GM18907 (cell line): ENCODE measurements at regions not wholly inside any gene's neighbourhood (a gene's known extent, or its start where the extent isn't known, plus 50 kb on each side); places are given as distances from the start of the nearest gene placed in this dataset.
A peak's percentile ranks its signal among the peaks of the same experiment; 100 is the strongest.

ENCODE experiments used
- ATAC-seq: cut with Tn5 transposase; IDR thresholded peaks from one replicate; pipeline ENCODE4 v1.9.1; 2021; ENCODE audit warnings: mild to moderate bottlenecking, moderate library complexity; ENCODE audit not compliant: unreplicated experiment

DNA sequence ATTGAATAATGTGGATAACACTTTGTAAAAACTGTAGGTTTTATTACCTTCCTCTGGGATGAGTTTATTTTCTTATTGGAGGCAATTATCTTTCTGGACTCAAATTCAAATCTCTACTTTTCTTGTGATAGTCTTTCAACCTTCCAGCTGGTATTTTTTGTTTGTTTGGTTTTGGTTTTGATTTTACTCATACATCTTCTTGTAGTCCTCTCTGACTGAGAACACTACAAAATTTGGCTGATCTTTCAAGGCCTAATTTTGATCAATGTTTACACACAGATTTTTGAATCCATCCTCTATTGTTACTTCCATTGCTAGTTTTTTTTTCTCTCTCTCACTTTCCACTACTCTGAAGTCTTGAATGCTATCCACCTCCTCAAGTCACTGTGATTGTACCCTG, 303.8 kb upstream of the NECTIN3 start:
- ATAC-seq = peak; percentile 83

DNA sequence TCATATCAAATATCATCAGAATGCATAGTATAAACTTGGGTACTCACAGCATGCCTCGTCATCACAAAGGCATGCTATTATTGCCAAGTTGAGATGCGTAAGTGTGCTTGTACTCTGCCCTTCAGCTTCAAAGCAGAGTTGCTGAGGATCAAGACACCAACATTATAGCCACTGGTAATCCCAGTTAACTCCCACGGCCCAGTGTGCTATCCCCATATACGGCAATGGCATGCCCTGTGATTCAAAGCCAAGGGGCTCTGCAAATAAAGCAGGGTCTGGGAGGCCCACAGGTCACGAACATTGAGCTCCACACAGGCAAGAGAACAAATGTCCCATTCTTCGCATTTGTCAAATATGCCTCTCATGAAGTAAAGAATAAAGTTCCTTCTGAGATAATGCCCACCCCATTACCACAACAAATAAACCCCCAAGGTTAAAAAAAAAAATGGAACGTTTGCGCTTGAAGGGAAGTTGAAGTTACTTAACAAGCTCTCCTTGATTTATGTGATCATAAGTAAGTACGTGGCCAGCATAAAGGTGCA, 298.1 kb upstream of the NECTIN3 start:
- no peak for ATAC-seq

GRCh38 chr3:110774496-110775265, 296.9 kb upstream of the NECTIN3 start:
- ATAC-seq = no peak

DNA sequence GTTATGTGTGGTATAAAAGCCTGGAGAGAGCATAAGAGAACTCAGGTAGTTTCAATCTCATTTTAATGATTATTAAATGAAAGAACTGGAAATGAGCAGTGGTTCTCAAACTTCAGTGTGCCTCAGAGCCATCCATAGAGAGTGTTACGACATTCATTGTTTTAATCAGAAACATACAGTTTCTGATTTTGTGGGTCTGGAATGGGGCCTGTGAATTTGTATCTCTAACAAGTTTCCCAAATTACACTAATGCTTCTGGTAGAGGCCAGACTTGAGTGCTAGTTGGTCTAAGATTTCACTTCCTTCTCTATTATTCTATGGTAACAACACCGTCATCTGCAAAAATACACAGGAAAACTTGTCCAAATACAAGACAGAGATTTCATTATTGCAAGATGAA, 292.0 kb upstream of the NECTIN3 start:
- ATAC-seq = no peak

DNA sequence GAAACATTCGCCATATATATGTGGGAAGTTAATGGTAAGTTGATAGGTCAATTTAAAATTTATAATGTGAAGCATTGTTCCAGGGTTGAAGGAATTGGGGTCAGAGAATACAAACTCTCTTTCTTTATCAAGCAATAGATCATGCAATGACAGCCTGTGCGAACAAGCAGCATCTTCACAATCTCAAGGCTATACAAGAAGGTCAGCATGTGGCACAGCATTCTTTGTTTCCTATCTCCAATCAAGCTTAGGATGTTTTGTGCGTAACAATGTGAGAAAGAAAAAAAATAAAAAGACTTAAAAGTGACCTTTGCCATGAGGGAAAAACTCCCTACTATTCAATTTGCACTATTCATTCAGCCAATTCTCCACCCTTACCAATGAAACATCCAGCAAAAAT, 288.1 kb upstream of the NECTIN3 start:
- ATAC-seq = no peak

DNA sequence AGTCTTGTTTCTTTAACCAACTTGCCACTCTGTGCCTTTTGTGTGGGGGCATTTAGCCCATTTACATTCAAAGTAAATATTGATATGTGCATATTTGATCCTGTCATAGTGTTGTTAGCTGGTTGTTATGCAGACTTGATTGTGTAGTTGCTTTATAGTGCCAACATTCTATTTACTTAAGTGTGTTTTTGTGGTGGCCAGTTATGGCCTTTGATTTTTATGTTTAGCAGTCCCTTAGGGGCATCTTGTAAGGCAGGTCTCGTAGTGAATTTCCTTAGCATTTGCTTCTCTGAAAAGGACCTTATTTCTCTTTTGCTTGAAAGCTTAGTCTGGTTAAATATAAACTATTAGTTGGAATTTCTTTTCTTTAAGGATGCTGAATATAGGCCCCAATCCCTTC, 282.8 kb upstream of the NECTIN3 start:
- ATAC-seq = no peak

DNA sequence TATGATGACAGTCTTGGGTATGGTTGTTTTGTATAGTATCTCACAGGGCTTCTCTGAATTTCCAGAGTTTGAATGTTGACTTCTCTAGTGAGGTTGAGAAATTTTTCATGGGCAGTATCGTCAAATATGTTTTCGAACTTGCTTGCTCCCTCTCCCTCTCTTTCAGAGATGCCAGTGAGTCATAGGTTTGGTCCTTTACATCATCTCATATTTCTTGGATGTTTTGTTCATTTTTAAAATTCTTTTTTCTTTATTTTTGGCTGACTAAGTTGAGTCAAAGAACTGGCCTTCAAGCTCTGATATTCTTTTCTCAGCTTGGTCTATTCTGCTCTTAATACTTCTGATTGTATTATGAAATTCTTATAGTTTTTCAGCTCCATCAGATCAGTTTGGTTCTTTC, 282.3 kb upstream of the NECTIN3 start:
- ATAC-seq = no peak

DNA sequence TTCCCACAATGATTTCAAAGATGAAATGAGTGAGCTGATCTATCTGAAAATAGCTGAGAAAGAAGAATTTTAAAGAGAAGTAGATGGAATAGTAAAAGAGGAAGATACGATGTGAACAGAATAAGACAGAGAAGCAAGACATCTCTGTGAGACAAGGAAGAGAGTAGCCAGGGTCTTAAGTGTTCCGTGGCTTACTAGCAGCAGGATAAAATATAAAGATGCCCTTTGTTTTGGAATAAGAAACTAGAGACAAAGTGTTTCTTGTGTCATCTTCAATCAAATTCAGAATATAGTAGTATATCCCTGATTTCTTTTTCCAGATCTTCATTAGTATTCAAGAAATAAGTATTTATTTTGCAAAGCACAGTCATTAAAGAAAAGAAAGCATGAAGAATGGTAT, 281.0 kb upstream of the NECTIN3 start:
- ATAC-seq = no peak

DNA sequence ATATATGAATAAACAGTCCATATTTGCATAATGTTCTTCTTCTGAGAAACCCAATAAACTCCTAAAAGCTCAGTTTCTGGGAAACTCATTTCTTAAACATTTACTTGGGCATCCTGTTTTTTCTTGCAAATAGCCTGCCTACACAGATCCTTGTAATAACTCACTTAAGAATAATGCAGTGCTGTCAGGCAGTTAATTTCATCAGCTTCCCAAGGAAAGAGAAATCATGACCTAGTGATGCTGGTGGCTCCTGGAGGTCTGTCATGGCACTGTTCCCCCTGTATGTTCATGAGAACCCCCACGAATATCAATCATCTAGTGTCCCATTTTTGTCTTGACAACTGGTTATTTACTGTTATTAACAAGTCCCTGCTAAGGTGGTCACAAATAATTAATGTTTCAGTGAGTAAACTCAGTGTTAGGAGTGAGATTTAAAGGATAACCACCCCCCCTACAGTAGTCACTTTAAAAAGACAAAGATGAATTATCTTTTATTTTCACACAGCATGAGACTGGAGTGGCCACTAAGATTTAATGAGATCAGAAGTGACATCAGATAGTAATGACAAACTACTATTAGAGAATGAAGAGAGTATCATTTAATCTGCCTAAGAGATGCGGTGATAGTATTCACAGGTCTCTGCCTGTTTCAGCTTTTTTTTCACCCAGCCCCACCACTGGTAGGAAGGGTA, 279.5 kb upstream of the NECTIN3 start:
- no peak for ATAC-seq

- no peak for ATAC-seq
Observed at GRCh38 chr3:110793611-110794010, 278.0 kb upstream of the NECTIN3 start.

GRCh38 chr3:110795163-110795562, 276.5 kb upstream of the NECTIN3 start:
- ATAC-seq = no peak

DNA sequence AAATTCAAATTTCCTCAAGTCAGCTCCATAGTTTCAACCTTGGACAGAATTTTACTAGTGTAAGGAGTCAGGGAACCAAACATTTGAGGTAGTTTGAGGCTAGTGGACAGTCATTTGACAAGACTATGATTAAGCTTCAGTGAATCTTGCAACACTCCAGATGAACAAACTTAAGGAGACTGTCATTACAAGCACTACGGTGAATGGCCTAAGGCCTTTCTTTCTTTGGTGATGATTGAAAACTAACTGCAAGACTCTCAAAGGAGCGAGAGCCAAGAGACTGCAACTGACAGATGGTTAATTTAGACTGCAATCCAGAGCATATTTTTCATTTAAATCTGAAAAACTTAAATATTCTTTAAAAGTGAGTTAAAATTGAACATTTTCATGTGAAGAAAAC, 272.3 kb upstream of the NECTIN3 start:
- ATAC-seq = no peak

GRCh38 chr3:110804856-110805255, 266.8 kb upstream of the NECTIN3 start:
- no peak for ATAC-seq

DNA sequence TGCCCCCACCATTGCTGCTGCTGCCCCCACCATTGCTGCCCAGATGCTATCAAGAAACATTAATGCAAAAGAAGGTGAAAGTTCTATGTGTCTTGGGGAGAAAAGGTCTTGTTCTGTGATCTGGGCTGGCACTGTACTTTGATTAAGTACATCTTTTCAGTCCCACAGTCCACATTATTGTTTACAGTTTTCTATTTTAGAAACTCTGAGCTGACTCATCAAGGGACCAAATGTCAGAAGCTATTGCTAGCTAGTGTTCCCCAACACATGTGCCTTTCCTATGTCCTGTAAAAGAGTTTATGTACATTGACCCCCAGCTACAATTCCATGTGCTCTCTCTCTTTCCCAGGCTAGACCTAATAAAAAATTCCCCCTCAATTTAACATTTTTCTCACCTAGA, 264.7 kb upstream of the NECTIN3 start:
- ATAC-seq = no peak

DNA sequence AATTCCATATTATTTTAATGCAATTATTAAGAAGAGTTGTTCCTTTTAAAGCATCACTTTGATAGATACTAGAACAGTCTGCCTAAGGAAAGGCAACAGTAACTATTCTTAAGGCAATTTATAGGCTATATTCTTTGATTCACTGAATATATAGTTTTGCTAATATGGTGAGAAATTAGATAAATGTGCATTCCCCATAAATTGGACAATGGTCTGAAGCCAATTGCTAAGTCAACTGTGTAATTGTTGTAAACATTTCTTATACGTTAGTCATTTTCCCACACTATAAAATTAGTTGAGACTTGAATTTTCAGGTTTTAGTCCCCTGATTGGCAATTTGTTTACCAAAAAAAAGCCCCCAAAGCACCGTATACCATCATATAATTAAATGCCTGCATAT, 263.0 kb upstream of the NECTIN3 start:
- no peak for ATAC-seq

GRCh38 chr3:110810356-110810755, 261.3 kb upstream of the NECTIN3 start:
- no peak for ATAC-seq

GRCh38 chr3:110811050-110811449, 260.6 kb upstream of the NECTIN3 start:
- no peak for ATAC-seq

- no peak for ATAC-seq
Observed at GRCh38 chr3:110813541-110813940, 258.1 kb upstream of the NECTIN3 start.

- peak; percentile 93 for ATAC-seq
Observed at GRCh38 chr3:110814170-110815007, 257.2 kb upstream of the NECTIN3 start.

DNA sequence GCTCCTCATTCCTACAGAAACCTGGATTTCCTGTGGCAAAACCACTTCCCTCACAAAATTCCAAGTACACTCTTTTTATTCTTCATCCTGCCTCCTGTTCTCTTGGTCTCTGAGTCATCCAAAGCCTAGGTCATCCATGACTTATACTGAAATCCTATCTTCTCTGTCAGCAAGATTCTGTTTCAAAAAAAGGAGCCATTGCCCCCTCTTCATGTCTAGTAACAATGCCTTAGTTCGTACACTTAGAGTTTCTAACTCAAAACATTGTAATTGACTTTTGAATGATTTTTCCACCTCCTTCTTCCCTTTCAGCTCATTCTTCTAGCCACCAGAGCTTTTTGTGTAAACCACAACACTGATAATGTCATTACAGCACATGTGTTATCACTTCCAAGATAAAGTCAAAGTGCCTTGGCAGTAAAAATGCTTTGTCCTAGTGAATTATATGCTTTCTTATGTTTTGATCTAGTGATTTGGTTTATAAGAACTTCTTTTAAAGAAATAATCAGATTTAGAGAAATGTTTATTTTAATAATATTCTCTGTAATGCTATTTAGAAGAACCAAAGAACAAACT, 256.5 kb upstream of the NECTIN3 start:
- no peak for ATAC-seq

GRCh38 chr3:110816008-110816407, 255.6 kb upstream of the NECTIN3 start:
- peak; percentile 62 for ATAC-seq
